NCI-H2107 treated with DMSO at 0.1 percent for 48 hours (cell line): ENCODE measurements at regions not wholly inside any gene's neighbourhood (a gene's known extent, or its start where the extent isn't known, plus 50 kb on each side); places are given as distances from the start of the nearest gene placed in this dataset.
"Not testable (repeated sequence)": the region's sequence is repeated elsewhere in the genome, so short reads cannot be mapped to it uniquely, and the experiment has no call there.

Experiments
- DNase-seq: peaks from one replicate; lab custom pipeline; 2025; ENCODE audit not compliant: unreplicated experiment; lab: John Stamatoyannopoulos, UW

GRCh38 chr1:81304187-81304586 is 496.5 kb upstream of the ADGRL2 start:
- no peak for DNase-seq

GRCh38 chr1:81299892-81300291 is 500.8 kb upstream of the ADGRL2 start:
- DNase-seq, result no peak

DNA sequence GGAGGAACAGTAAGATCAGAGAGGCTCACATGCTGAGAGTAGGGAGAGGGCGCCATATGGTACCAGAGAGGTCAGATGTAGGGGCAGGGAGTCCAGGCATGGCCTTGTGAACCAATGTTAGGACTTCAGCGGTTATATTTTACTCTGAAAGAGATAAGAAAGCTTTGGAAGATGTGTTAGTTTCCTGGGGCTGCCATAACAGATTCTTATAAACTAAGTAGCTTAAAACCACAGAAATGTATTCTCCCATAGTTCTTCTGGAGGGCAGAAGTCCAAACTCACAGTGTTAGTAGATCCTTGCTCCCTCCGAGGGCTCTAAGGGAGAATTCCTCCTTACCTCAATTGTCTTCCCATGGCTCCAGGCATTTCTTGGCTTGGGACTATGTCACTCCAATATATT is 502.5 kb upstream of the ADGRL2 start:
- DNase-seq, result no peak

DNA sequence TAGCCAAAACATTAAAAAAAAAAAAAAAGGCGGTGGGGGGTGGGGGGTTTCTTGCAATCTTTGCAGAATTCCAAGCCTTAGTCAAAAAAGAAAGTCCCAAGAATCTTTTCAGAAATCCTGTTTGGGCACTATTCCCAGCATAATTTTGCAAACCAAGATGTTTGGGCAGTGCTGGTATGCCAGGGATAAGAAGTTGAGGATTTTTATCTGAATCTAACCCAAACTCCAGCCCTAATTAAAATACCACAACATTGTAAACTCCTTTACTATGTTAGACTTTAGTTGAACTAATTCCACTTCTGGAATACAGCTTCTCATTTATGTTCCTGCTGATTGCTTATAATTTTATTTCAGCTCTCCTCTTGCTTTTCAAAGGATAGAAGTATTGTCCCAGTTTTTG is 504.1 kb upstream of the ADGRL2 start:
- DNase-seq, result no peak

DNA sequence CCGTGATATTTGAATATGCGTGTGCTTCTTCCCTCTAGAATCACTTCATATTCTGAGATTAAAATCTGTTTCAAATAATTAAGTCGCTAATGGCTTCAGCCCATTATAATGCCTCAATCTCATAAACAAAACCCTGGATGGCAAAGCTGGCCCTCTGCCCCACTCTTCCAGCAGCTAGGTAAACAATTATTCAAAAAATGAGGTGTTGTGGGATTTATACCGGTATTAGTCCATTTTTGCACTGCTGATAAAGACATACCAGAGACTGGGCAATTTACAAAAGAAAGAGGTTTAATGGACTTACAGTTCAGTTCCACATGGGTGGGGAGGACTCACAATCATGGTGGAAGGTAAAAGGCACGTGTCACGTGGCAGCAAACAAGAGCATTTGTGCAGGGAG is 510.4 kb upstream of the ADGRL2 start:
- DNase-seq, result no peak

DNA sequence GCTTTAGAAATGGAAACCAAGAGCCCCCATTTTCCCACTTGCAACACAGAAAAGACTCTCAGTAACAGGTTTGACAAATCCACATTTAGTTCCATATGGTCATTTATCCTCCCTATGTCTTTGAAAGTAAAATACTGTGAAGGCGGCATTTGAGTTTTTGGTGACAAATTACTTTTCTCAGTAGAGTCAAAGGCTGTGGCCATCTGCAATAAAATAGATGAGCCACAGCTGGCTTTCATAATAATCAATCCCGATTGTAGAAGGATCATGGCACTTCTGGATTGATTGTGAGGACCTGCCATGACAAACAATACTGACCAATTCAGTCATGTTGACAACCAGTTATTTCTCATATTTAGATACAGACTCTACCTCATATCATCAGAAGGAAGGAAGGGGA is 512.0 kb upstream of the ADGRL2 start:
- no peak for DNase-seq

DNA sequence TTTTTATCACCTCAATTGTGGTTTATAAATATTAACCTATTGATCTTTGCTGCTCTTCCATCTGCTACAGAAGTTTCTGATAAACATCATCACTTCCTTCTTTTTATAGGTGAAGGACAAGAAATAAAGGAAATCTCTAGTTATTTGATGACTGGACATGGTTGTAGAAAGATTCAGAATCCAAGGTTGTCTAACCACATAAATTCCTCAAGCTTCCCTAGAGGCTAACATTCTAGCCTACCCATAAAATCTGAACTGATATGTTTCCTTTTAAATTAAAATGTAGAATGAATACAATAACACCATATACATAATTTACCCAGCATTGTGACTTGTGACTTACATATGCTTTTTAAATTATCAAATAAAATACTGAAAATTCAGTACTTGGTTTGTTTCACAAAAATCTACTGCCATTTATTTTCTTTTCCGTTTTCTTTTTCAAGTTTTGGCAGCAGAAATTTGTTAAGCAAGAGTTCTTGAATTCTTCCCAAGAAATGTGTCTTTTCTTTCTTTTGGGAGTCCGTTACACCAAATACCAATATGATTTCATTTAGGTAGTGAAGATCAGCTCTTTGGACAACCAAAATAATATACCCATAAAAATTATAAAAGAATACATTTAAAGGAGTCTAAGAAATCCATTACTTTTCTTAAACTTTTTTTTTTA is 513.2 kb upstream of the ADGRL2 start:
- no peak for DNase-seq

DNA sequence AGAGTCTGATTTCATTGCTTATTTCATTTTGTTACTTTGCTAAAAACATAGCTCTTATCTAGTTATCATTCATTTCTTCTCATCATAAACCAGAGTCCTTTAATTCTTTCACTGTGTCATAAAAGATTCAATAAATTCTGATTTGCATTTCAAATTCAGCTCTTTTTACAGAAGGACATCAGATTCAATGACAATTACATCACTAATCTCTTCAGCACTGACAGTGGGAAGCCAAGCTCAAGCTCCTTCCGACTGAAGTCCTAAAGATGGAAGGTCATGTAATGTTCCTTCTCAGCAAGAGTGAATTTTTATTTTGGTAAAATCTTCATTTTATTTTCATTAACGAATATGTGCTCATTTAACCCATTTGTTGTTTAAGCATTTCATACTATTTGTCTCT is 530.7 kb upstream of the ADGRL2 start:
- no peak for DNase-seq

- DNase-seq, result no peak
These were observed 535.8 kb upstream of the ADGRL2 start for GRCh38 chr1:81264976-81265375.

- DNase-seq, result no peak
These were observed 540.9 kb upstream of the ADGRL2 start for GRCh38 chr1:81259625-81260411.

DNA sequence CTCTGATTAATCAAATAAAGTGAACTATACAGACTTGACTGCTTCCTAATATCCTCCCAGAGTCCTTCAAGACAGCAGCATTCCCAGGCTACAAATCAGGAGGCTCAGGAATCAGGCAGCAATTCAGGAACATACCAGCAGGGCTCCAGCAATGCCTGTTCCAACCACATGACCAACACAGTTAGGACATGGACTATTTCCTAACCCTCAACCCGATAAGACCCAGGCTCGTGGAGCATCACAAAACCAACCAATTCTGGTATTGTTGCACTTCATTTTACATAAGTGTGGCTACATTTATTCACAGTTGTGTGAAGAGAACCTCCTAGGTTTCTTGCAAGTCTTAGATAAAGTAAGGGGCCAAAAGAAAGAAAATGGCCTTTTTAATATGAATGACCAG is 546.2 kb upstream of the ADGRL2 start:
- no peak for DNase-seq

- DNase-seq, result no peak
These were observed 546.7 kb upstream of the ADGRL2 start for GRCh38 chr1:81254068-81254467.

DNA sequence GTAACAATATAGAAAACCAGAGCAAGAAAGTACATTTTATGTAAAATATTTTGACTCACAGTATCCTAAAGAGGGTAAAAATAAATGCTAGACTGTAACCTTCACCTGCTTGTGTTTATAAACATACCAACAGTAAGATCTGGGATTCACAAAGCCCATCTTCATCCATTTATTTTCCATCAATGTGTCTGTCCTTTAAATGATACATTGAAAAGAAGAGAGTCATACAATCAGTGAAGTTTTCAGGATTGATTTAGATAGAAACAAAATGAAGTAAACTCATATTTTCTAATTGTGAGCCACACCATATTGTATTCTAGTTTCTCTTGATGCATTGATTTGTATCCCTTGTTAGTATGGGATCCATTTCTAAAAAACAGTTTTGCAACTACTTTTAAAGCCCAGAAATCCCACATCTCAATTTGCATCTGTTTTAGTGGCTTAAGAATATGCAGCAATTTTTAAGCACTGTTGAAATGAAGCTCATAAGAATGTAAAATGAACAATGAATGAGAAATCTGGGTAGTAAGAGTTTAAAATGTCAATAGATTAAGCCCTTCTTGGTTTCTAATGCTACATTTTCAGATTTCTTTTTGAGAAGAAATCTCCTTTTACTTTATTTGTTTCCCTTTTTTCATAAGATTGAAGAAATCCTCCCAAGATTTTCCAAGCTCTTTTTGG is 548.1 kb upstream of the ADGRL2 start:
- no peak for DNase-seq

DNA sequence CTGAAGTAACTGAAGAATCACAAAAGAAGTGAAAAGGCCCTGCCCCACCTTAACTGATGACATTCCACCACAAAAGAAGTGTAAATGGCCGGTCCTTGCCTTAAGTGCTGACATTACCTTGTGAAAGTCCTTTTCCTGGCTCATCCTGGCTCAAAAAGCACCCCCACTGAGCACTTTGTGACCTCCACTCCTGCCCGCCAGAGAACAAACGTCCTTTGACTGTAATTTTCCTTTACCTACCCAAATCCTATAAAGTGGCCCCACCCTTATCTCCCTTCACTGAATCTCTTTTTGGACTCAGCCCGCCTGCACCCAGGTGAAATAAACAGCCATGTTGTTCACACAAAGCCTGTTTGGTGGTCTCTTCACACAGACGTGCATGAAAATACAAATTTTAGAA is 549.9 kb upstream of the ADGRL2 start:
- DNase-seq, result not testable (repeated sequence)

- DNase-seq, result not testable (repeated sequence)
These were observed 555.5 kb upstream of the ADGRL2 start for GRCh38 chr1:81245084-81245715.

GRCh38 chr1:81244612-81245011 is 556.1 kb upstream of the ADGRL2 start:
- DNase-seq, result not testable (repeated sequence)

GRCh38 chr1:81242103-81242502 is 558.6 kb upstream of the ADGRL2 start:
- no peak for DNase-seq

DNA sequence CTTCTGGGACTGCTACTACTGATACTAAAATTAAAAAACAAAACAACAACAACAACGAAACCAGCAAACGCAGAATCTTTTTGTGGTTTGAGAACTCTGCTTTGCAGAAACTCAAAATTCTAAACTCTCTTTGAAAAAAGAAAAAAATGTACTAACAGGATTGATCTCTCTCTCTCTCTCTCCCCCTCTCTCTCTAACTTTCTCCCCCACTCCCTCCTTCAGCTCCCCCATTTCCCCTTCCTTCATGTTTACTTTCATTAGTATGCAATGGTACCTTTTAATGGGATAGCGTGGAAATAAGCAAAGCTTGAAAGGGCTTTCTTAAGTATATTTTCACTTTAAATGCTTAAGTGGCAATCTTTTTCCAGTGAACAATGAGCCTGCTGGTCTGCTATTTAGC is 562.6 kb upstream of the ADGRL2 start:
- DNase-seq, result no peak

DNA sequence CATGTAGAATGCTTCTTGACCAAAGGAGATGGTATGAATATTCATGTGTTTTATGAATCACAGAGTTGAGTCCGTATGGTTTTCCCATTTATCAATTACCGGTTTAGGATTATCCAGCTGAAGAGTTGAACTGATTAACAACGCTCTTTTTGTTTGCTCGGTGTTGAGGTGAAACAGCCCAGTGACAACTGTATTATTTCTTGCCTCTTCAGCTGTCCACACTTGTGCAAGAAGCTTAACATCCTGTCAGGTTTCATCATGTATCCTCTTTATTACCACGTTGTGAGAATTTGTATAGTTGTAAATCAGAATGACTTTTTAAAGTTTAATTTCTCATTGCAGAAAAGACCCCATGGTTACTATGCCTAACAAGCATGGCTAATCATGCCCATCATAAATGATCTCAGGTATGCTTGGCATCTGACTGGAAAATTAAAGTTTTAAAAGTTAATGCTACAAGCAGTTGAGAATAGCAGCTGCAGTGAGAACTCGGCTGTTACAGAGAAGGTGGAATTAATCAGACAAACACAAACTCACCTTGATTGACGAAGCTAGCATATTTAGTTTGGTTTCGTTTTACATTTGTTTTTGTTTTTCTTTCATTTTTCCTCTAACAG is 563.2 kb upstream of the ADGRL2 start:
- DNase-seq, result peak; percentile 13

GRCh38 chr1:81234237-81234636 is 566.5 kb upstream of the ADGRL2 start:
- no peak for DNase-seq

GRCh38 chr1:81233591-81233990 is 567.1 kb upstream of the ADGRL2 start:
- DNase-seq, result no peak
